HEK293 (cell line): ENCODE measurements at regions not wholly inside any gene's neighbourhood (a gene's known extent, or its start where the extent isn't known, plus 50 kb on each side); places are given as distances from the start of the nearest gene placed in this dataset.

Experiments used
- ZBTB44 ChIP-seq: fragments of 450-650 bp; IDR thresholded peaks from 2 replicates; pipeline ENCODE4 v1.5.1; 2018; ENCODE audit warnings: missing biosample characterization, mild to moderate bottlenecking, missing genetic modification characterization
- ZNF335 ChIP-seq: fragments of 450-650 bp; formaldehyde crosslinking; conservative IDR thresholded peaks from 2 replicates; pipeline ENCODE4 v1.5.1; 2016; ENCODE audit warnings: missing biosample characterization, missing genetic modification characterization
- ZNF404 ChIP-seq: fragments of 450-650 bp; formaldehyde crosslinking; IDR thresholded peaks from 2 replicates; pipeline ENCODE4 v1.5.1; 2017; ENCODE audit warnings: missing biosample characterization, missing genetic modification characterization
- ZNF416 ChIP-seq: fragments of 450-650 bp; formaldehyde crosslinking; IDR thresholded peaks from 2 replicates; pipeline ENCODE4 v1.5.1; 2016; ENCODE audit warnings: missing biosample characterization, missing genetic modification characterization
- ZNF768 ChIP-seq: fragments of 450-650 bp; formaldehyde crosslinking; IDR thresholded peaks from 2 replicates; pipeline ENCODE4 v1.5.1; 2018; ENCODE audit warnings: missing biosample characterization, mild to moderate bottlenecking, missing genetic modification characterization

GRCh38 chr7:156589808-156590207 is 50.8 kb upstream of the RNF32 start:
- no peak for TF ChIP-seq ZNF404 (tag by site-specific recombination)
- no peak for TF ChIP-seq ZBTB44 (tag by site-specific recombination)
- TF ChIP-seq ZNF768 (tag by site-specific recombination): no peak
- no peak for TF ChIP-seq ZNF335 (tag by site-specific recombination)
- TF ChIP-seq ZNF416: no peak
